ENCODE measurements at regions not wholly inside any gene's neighbourhood (a gene's known extent, or its start where the extent isn't known, plus 50 kb on each side); places are given as distances from the start of the nearest gene placed in this dataset.

GRCh38 chr6:84489598-84489997 lies 262.2 kb upstream of the CEP162 start:
- H3K9ac ChIP-seq (ENCODE audit: low read depth in 1 of 3, low read length in 3 of 3) = no peak overlapping the region
- no peaks in the 10 kb centered on the region for H3K27me3 ChIP-seq (ENCODE audit: control insufficient read depth in 3 of 3, insufficient read depth in 3 of 3, low read length in 3 of 3)
- H3K27ac ChIP-seq (ENCODE audit: low read depth, low read length) = no peak overlapping the region
- no peak overlapping the region for H3K4me3 ChIP-seq (ENCODE audit: low read length in 3 of 3)
- H3K9me3 ChIP-seq (ENCODE audit: control insufficient read depth in 3 of 3, low read length in 3 of 3) = peaks cover 0 to 3% (median 0%) of the 10 kb centered on the region in 3 donors
- no peaks in the 10 kb centered on the region for H3K36me3 ChIP-seq (ENCODE audit: control insufficient read depth in 3 of 3, insufficient read depth in 3 of 3, low read length in 3 of 3)
- H3K4me1 ChIP-seq (ENCODE audit: control insufficient read depth in 3 of 3, insufficient read depth in 3 of 3, low read length in 3 of 3) = no peaks in the 10 kb centered on the region

- Histone ChIP-seq H3K9me3 (ENCODE audit: control insufficient read depth in 3 of 3, low read length in 3 of 3) (peaks cover 0 to 3% (median 0%) of the 10 kb centered on the region in 3 donors), H3K9ac (ENCODE audit: low read depth in 1 of 3, low read length in 3 of 3) (no peak overlapping the region), H3K27ac (ENCODE audit: low read depth, low read length) (no peak overlapping the region), H3K4me1 (ENCODE audit: control insufficient read depth in 3 of 3, insufficient read depth in 3 of 3, low read length in 3 of 3) (no peaks in the 10 kb centered on the region), H3K4me3 (ENCODE audit: low read length in 3 of 3) (no peak overlapping the region), H3K36me3 (ENCODE audit: control insufficient read depth in 3 of 3, insufficient read depth in 3 of 3, low read length in 3 of 3) (no peaks in the 10 kb centered on the region), H3K27me3 (ENCODE audit: control insufficient read depth in 3 of 3, insufficient read depth in 3 of 3, low read length in 3 of 3) (no peaks in the 10 kb centered on the region)
Observed at GRCh38 chr6:84486526-84486925, 259.1 kb upstream of the CEP162 start.

- Histone ChIP-seq H3K27ac (ENCODE audit: low read depth, low read length) (no peak overlapping the region), H3K27me3 (ENCODE audit: control insufficient read depth in 3 of 3, insufficient read depth in 3 of 3, low read length in 3 of 3) (no peaks in the 10 kb centered on the region), H3K9ac (ENCODE audit: low read depth in 1 of 3, low read length in 3 of 3) (no peak overlapping the region), H3K36me3 (ENCODE audit: control insufficient read depth in 3 of 3, insufficient read depth in 3 of 3, low read length in 3 of 3) (no peaks in the 10 kb centered on the region), H3K4me1 (ENCODE audit: control insufficient read depth in 3 of 3, insufficient read depth in 3 of 3, low read length in 3 of 3) (no peaks in the 10 kb centered on the region), H3K9me3 (ENCODE audit: control insufficient read depth in 3 of 3, low read length in 3 of 3) (no peaks in the 10 kb centered on the region), H3K4me3 (ENCODE audit: low read length in 3 of 3) (no peak overlapping the region)
Observed at GRCh38 chr6:84469144-84469543, 241.7 kb upstream of the CEP162 start.

- no peak overlapping the region for H3K4me3 ChIP-seq (ENCODE audit: low read length in 3 of 3)
- H3K27ac ChIP-seq (ENCODE audit: low read depth, low read length) = no peak overlapping the region
- H3K9ac ChIP-seq (ENCODE audit: low read depth in 1 of 3, low read length in 3 of 3) = no peak overlapping the region
- no peaks in the 10 kb centered on the region for H3K36me3 ChIP-seq (ENCODE audit: control insufficient read depth in 3 of 3, insufficient read depth in 3 of 3, low read length in 3 of 3)
- no peaks in the 10 kb centered on the region for H3K4me1 ChIP-seq (ENCODE audit: control insufficient read depth in 3 of 3, insufficient read depth in 3 of 3, low read length in 3 of 3)
- no peaks in the 10 kb centered on the region for H3K9me3 ChIP-seq (ENCODE audit: control insufficient read depth in 3 of 3, low read length in 3 of 3)
- H3K27me3 ChIP-seq (ENCODE audit: control insufficient read depth in 3 of 3, insufficient read depth in 3 of 3, low read length in 3 of 3) = no peaks in the 10 kb centered on the region
Observed at GRCh38 chr6:84467296-84467695, 239.9 kb upstream of the CEP162 start.

GRCh38 chr6:84466511-84466910 lies 239.1 kb upstream of the CEP162 start:
- no peak overlapping the region for H3K27ac ChIP-seq (ENCODE audit: low read depth, low read length)
- no peaks in the 10 kb centered on the region for H3K4me1 ChIP-seq (ENCODE audit: control insufficient read depth in 3 of 3, insufficient read depth in 3 of 3, low read length in 3 of 3)
- no peaks in the 10 kb centered on the region for H3K27me3 ChIP-seq (ENCODE audit: control insufficient read depth in 3 of 3, insufficient read depth in 3 of 3, low read length in 3 of 3)
- no peaks in the 10 kb centered on the region for H3K36me3 ChIP-seq (ENCODE audit: control insufficient read depth in 3 of 3, insufficient read depth in 3 of 3, low read length in 3 of 3)
- no peak overlapping the region for H3K4me3 ChIP-seq (ENCODE audit: low read length in 3 of 3)
- H3K9ac ChIP-seq (ENCODE audit: low read depth in 1 of 3, low read length in 3 of 3) = no peak overlapping the region
- no peaks in the 10 kb centered on the region for H3K9me3 ChIP-seq (ENCODE audit: control insufficient read depth in 3 of 3, low read length in 3 of 3)

- no peaks in the 10 kb centered on the region for H3K27me3 ChIP-seq (ENCODE audit: control insufficient read depth in 3 of 3, insufficient read depth in 3 of 3, low read length in 3 of 3)
- no peak overlapping the region for H3K9ac ChIP-seq (ENCODE audit: low read depth in 1 of 3, low read length in 3 of 3)
- no peaks in the 10 kb centered on the region for H3K9me3 ChIP-seq (ENCODE audit: control insufficient read depth in 3 of 3, low read length in 3 of 3)
- H3K4me1 ChIP-seq (ENCODE audit: control insufficient read depth in 3 of 3, insufficient read depth in 3 of 3, low read length in 3 of 3) = no peaks in the 10 kb centered on the region
- H3K36me3 ChIP-seq (ENCODE audit: control insufficient read depth in 3 of 3, insufficient read depth in 3 of 3, low read length in 3 of 3) = no peaks in the 10 kb centered on the region
- no peak overlapping the region for H3K27ac ChIP-seq (ENCODE audit: low read depth, low read length)
- no peak overlapping the region for H3K4me3 ChIP-seq (ENCODE audit: low read length in 3 of 3)
Observed at GRCh38 chr6:84464471-84464870, 237.0 kb upstream of the CEP162 start.

GRCh38 chr6:84462698-84463097 lies 235.3 kb upstream of the CEP162 start:
- H3K9ac ChIP-seq (ENCODE audit: low read depth in 1 of 3, low read length in 3 of 3) = no peak overlapping the region
- no peak overlapping the region for H3K27ac ChIP-seq (ENCODE audit: low read depth, low read length)
- no peak overlapping the region for H3K4me3 ChIP-seq (ENCODE audit: low read length in 3 of 3)
- H3K36me3 ChIP-seq (ENCODE audit: control insufficient read depth in 3 of 3, insufficient read depth in 3 of 3, low read length in 3 of 3) = no peaks in the 10 kb centered on the region
- H3K4me1 ChIP-seq (ENCODE audit: control insufficient read depth in 3 of 3, insufficient read depth in 3 of 3, low read length in 3 of 3) = no peaks in the 10 kb centered on the region
- H3K9me3 ChIP-seq (ENCODE audit: control insufficient read depth in 3 of 3, low read length in 3 of 3) = no peaks in the 10 kb centered on the region
- H3K27me3 ChIP-seq (ENCODE audit: control insufficient read depth in 3 of 3, insufficient read depth in 3 of 3, low read length in 3 of 3) = no peaks in the 10 kb centered on the region

GRCh38 chr6:84461461-84461860 lies 234.0 kb upstream of the CEP162 start:
- Histone ChIP-seq H3K4me3 (ENCODE audit: low read length in 3 of 3) (no peak overlapping the region), H3K27ac (ENCODE audit: low read depth, low read length) (no peak overlapping the region), H3K36me3 (ENCODE audit: control insufficient read depth in 3 of 3, insufficient read depth in 3 of 3, low read length in 3 of 3) (no peaks in the 10 kb centered on the region), H3K27me3 (ENCODE audit: control insufficient read depth in 3 of 3, insufficient read depth in 3 of 3, low read length in 3 of 3) (no peaks in the 10 kb centered on the region), H3K9me3 (ENCODE audit: control insufficient read depth in 3 of 3, low read length in 3 of 3) (no peaks in the 10 kb centered on the region), H3K9ac (ENCODE audit: low read depth in 1 of 3, low read length in 3 of 3) (no peak overlapping the region), H3K4me1 (ENCODE audit: control insufficient read depth in 3 of 3, insufficient read depth in 3 of 3, low read length in 3 of 3) (no peaks in the 10 kb centered on the region)

GRCh38 chr6:84460491-84460890 lies 233.0 kb upstream of the CEP162 start:
- Histone ChIP-seq H3K4me3 (ENCODE audit: low read length in 3 of 3) (no peak overlapping the region), H3K9me3 (ENCODE audit: control insufficient read depth in 3 of 3, low read length in 3 of 3) (no peaks in the 10 kb centered on the region), H3K9ac (ENCODE audit: low read depth in 1 of 3, low read length in 3 of 3) (no peak overlapping the region), H3K36me3 (ENCODE audit: control insufficient read depth in 3 of 3, insufficient read depth in 3 of 3, low read length in 3 of 3) (no peaks in the 10 kb centered on the region), H3K4me1 (ENCODE audit: control insufficient read depth in 3 of 3, insufficient read depth in 3 of 3, low read length in 3 of 3) (no peaks in the 10 kb centered on the region), H3K27me3 (ENCODE audit: control insufficient read depth in 3 of 3, insufficient read depth in 3 of 3, low read length in 3 of 3) (no peaks in the 10 kb centered on the region), H3K27ac (ENCODE audit: low read depth, low read length) (no peak overlapping the region)

- no peaks in the 10 kb centered on the region for H3K4me1 ChIP-seq (ENCODE audit: control insufficient read depth in 3 of 3, insufficient read depth in 3 of 3, low read length in 3 of 3)
- no peak overlapping the region for H3K9ac ChIP-seq (ENCODE audit: low read depth in 1 of 3, low read length in 3 of 3)
- H3K36me3 ChIP-seq (ENCODE audit: control insufficient read depth in 3 of 3, insufficient read depth in 3 of 3, low read length in 3 of 3) = no peaks in the 10 kb centered on the region
- H3K27me3 ChIP-seq (ENCODE audit: control insufficient read depth in 3 of 3, insufficient read depth in 3 of 3, low read length in 3 of 3) = no peaks in the 10 kb centered on the region
- no peaks in the 10 kb centered on the region for H3K9me3 ChIP-seq (ENCODE audit: control insufficient read depth in 3 of 3, low read length in 3 of 3)
- no peak overlapping the region for H3K4me3 ChIP-seq (ENCODE audit: low read length in 3 of 3)
- H3K27ac ChIP-seq (ENCODE audit: low read depth, low read length) = no peak overlapping the region
Observed at GRCh38 chr6:84459401-84459800, 232.0 kb upstream of the CEP162 start.

- no peaks in the 10 kb centered on the region for H3K9me3 ChIP-seq (ENCODE audit: control insufficient read depth in 3 of 3, low read length in 3 of 3)
- no peaks in the 10 kb centered on the region for H3K36me3 ChIP-seq (ENCODE audit: control insufficient read depth in 3 of 3, insufficient read depth in 3 of 3, low read length in 3 of 3)
- H3K27ac ChIP-seq (ENCODE audit: low read depth, low read length) = no peak overlapping the region
- H3K9ac ChIP-seq (ENCODE audit: low read depth in 1 of 3, low read length in 3 of 3) = no peak overlapping the region
- H3K4me1 ChIP-seq (ENCODE audit: control insufficient read depth in 3 of 3, insufficient read depth in 3 of 3, low read length in 3 of 3) = no peaks in the 10 kb centered on the region
- no peak overlapping the region for H3K4me3 ChIP-seq (ENCODE audit: low read length in 3 of 3)
- H3K27me3 ChIP-seq (ENCODE audit: control insufficient read depth in 3 of 3, insufficient read depth in 3 of 3, low read length in 3 of 3) = no peaks in the 10 kb centered on the region
Observed at GRCh38 chr6:84458271-84458670, 230.8 kb upstream of the CEP162 start.
